OCI-M1 (cell line): ENCODE measurements at regions not wholly inside any gene's neighbourhood (a gene's known extent, or its start where the extent isn't known, plus 50 kb on each side); places are given as distances from the start of the nearest gene placed in this dataset.

Experiments
- DNase-seq: peaks from one replicate; lab custom pipeline; 2025; lab: John Stamatoyannopoulos, UW

DNA sequence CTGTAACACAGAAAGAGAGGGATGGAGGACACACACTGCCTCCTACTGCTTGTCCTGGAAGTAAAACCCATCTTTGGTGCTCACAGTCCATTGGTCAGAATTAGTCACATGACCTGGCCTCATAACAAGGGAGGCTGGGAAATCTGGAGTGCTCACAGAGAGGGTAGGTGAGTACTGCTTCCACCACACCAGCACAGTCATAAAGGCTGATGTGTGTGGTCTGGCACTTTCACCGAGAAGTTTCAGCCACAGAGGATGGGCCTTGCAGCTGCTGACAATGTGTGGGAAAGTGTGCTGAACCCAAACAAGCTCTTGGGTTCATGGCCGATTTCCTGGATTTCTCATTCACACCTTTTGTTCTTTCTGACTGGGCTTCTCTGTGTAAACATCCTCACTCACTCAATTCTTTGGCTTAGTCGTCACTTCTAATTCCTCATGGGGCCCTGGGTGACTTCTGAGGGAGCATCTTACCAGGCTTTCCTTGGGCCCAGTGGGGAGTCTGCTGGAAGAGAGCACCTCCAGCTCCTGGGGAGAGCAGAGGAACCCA, 100.7 kb downstream of the ASB7 start:
- DNase-seq, result no peak

DNA sequence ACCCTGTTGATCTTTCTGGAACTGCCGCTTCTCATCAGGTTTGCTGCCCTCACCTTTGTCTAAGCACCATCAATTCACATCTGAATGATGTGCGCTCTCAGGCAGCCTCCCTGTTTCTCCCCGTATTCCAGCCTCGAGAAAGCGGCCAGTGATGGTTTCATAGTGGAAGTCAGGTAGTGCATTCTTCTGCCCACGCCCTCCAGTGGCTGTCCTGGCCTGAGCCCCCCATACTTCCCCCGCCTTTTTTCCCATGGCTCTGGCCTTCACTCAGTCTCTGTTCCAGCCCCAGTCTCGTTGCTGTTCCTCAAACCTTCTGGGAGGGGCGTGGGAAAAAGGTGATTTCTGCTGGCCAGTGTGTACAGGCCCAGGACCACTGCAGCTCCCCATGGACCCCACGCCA, 101.3 kb downstream of the ASB7 start:
- no peak for DNase-seq

DNA sequence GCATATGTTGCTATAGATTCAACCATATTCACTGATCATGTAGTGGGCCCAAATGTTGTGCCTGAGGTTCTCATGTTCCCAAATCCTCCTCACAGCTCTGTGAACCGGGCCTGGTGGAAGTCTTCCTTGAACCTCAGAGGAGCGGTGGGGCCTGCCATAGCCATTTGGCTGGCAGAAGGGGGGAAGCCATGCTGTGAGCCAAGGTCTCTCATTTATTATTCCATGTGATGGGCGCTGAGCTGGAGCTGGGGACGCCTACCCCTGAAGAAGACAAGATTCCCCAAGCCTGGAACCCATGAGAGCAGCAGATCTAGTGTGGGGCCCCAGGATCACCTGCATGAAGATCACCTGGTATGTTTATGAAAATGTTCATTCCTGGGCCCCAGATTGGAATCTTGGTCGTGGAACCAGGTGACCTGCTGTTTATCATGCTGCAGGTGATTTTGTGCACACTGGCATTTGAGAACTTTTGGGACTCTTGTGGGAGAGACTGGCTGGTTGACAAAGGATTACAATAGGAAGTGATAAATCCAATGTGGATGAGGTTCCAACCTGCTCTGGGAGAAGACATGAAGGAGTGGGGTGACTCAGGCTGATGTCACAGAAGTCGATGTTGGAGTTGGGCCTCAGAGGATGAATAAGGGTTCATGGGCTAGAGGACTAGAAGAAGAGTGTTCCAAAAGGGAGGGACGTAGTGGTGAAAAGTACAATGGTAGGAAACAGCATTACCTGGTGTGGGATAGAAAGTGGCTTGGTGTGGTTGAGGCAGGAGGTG, 102.1 kb downstream of the ASB7 start:
- no peak for DNase-seq

DNA sequence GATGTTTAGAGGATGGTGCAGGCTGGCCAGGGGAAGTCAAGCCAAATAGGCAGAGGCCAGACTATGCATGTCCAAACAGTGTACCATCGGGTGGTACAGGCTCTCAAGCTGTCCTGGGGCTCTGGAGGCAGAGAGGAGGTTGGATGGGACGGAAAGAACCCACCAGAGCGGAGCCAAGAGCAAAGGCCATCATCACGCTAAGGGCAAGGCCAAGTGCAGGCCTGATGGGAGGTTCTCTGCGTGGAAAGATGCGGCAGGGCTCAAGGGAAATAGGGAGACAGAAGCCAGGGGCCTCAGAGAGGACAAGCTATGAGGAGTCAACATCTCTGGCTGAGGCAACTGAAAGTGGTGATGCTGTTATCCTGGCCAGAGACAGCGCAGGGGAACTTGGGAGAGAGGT, 102.7 kb downstream of the ASB7 start:
- no peak for DNase-seq

DNA sequence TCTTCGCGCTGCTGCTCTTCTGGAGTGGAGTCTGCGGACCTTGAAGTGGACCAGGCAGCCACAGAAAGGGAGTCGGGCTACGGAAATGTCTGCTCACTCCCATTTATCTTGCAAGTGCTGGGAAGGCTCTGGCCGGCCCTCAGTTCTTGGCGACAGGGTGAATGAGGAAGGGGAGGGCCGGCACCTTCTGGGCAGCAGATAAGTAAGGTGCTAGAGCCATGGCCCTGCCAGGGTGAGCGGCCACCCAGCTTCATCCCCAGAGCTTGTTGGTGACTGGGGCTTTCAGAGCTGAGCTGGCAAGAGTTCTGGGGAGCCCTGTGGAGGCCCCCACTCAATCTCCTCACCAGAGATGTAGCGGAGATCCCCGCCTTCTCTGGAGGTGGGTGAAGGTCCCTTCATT, 103.5 kb downstream of the ASB7 start:
- no peak for DNase-seq

DNA sequence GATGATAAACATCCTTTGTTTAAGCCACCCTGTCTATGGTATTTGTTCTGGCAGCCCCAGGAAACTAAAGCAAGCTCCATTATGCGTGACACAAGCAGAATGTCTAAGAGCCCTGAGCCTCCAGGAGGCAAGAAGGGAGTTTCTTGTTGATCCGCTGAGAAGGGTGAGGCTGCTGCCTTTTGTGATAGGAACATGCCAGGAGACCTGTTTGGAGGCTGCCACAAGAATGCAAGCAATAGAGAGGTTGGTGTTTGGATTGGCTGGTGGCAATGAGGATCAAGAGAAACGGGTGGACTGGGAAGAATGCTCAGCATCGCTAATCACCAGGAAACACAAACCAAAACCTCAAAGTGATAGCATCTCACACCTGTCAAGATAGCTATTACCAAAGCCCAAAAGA, 104.8 kb downstream of the ASB7 start:
- no peak for DNase-seq

DNA sequence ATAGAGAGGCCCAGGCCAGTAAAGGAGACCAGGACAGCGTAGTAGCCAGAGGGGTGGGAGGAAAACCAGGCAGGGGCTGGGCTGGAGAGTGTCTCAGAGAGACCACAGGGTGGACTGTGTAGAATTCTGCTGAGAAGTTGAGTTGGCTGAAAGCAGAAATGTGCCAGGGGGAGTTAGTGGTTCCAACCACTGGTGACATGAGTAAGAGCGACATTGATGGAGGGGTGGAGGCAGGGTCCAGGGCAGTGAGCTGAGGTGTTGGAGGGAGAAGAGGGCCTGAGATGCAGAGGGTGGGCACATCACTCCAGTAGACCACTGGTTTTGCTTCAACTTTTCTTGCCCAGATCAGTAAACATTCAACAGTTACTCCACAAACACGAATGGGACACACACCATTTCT, 106.5 kb downstream of the ASB7 start:
- no peak for DNase-seq

DNA sequence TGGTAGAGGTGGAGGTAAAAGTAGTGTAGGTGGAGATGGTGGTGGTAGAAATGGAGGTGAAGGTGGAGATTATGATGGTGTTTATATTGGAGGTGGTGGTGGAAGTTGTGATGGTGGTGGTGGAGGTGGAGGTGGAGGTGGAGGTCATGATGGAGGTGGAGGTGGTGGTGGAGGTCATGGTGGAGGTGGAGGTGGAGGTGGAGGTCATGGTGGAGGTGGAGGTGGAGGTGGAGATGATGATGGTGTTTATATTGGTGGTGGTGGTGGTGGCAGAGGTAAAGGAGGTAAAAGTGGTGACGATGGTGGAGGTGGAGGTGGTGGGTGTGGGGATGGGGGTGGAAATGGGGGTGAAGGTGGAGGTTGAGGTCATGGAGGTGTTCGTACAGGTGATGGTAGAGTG, 107.8 kb downstream of the ASB7 start:
- no peak for DNase-seq

DNA sequence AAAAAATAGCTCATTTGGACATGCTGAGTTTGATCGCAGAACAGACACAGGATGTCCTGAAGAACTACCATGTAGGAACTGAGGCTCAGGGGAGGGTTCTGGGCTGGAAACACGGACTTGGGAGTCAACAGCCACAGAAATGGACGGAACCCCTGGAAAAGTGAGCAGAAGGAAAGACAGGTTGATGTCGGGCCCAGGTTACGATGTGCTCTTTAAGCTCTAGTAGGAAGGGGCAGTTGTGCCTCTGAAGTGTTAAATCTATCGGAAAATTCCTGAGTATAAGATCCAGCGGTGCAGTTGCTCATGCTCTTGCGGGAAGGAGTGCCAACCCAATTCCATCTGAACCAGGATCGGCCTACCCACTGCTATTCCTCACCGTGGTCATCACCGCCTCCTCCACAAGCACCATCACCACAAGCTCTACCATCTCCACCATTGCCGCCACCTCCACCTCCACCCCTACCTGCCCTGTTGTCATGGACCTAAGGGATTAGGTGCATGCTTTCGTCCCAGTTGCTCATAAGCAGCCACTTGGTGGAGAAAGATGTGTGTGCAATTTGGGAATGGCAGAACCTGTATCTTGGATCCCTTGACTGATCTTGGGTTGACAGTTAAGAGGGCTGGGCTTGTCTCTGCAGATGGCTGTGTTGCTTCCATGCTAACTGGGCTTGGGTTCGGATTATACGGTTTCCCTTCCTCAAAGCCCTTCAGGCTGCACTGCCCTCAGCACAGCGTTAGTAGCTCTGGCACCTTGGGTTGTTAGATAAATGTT, 108.5 kb downstream of the ASB7 start:
- no peak for DNase-seq

DNA sequence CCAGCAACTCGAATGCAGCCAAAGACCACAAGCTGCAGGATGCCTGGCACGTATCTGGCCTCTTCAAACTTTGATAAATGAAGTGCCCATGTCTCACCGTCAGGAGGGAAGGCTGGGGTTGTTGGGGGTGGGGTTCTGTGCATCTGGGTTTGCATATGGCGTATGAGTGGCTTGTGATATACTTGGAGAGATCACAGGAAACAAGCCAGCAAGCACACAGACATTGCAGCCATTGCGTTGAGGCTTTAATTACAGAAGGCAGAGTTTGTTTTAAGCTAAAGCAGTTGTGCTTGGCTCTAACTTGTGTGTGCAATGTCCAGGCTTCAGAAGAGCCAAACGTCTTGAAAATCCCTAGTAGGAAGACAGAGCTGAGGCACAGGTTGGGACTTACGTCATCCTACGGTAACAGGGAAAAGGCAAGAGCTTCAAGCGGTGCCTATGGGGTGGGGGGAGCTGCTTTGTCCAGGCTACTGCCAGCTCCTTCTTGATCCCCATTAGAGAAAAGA, 109.2 kb downstream of the ASB7 start:
- DNase-seq, result no peak

DNA sequence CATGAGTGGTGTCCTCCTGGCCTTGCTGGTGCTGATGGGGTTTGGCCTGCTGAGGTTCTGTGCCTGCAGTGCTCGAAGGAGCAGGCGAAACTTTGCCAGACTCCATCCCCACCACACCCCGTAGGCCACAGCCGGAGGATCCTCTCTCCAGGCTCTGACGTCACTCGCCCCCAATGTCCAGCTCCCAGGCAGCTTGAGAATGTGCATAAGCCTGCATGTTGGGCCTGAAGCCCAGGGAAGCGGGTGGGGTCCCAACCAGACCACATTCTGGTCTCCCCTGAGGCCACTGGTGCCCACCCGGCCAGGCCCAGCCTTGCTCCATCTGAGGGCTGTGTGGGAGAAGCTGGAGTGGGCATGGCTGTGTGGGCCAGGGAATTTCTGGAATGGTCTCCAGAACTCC, 109.8 kb downstream of the ASB7 start:
- DNase-seq, result no peak

DNA sequence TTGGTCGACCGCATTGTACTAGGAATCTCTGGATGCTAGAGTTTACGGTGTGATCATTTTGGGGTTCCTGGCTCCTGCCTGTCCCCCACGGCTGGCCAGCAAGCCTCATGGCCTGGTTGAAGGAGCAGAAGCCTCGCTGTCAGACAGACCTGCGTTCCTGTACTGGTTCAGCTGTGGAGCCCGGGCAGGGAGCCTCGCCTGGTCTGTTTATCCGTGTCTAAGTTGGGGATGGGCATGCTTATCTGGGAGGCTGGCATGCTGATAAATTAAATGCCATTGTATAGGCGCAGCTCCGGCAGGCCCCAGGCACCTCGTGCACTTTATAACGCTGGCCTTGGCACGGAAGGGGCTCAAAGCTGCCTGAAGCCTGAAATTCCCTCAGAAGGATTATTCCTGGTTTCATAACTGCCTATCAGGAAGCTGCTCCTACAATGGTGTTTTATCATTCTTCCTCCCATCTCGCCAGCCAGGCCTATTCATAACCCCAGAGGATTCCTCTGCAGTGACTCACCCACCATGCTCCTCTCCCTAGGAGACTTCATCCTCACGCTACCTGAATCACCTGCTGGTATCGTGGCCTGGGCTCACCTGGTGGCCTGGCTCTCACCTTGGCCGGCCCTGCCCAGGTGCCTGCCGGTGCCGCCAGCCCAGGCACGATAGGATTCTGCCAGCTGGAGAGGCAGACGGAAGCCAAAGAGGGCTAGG, 110.9 kb downstream of the ASB7 start:
- no peak for DNase-seq

DNA sequence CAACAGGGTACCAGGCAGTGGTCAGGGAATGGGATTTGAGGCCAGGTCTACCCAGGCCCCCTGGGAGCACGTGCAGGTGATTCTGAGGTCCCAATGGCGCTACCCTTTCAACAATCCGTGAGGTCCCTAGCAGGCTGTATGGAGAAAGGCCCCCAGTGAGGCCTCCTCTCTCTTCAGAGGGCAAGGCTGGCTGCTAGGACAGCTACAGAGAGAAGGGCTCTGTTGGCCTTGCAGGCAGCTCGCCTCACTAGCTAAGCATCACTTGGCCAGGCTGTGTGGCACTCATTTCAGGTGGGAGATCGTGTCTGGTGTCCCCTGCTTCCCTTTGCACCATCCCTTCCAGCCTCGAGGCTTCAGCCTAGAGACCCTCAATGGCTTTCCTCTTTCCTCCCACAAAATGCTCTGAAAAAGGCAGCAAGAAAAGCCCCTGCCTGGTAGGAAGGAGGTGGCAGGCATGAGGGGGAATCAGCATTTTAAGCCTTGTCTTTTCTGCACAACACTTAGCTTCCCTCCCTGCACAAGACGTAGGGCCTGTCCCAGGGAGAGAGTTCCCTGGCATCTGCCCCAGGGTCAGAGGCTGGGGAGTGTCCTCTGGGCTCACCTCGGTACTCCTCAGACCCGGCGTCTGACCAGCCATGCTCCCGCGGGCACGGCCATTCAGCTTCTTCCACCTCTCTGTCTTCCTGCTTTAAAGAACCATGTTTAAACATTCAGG, 111.8 kb downstream of the ASB7 start:
- no peak for DNase-seq

DNA sequence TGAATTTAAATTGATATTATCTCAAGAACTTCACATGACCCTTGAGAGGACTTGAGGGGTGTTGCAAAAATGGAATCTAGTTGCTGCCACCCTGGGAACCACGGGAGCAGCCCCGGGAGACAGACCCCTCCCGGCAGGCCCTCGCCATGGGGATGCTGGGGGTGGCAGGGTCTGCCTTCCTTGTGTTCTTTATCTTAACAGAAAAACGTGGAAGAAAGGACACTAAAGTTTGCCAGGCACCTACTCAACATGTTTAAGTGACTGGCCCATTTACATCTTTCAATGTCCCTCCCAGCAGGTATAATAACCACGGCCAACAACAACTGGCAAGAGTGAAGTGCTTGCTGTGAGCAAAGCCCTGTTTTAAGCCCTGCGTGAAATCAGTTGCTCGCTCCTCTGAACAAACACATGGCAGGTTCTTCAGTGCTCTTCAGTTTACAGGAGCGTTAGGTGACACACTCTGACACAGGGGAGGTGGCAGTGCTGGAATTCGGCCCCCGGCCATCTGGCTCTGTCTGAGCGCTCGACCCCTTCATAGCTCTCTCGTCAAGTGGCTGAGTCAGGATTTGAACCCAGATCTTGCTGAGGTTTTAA, 112.5 kb downstream of the ASB7 start:
- DNase-seq, result no peak

DNA sequence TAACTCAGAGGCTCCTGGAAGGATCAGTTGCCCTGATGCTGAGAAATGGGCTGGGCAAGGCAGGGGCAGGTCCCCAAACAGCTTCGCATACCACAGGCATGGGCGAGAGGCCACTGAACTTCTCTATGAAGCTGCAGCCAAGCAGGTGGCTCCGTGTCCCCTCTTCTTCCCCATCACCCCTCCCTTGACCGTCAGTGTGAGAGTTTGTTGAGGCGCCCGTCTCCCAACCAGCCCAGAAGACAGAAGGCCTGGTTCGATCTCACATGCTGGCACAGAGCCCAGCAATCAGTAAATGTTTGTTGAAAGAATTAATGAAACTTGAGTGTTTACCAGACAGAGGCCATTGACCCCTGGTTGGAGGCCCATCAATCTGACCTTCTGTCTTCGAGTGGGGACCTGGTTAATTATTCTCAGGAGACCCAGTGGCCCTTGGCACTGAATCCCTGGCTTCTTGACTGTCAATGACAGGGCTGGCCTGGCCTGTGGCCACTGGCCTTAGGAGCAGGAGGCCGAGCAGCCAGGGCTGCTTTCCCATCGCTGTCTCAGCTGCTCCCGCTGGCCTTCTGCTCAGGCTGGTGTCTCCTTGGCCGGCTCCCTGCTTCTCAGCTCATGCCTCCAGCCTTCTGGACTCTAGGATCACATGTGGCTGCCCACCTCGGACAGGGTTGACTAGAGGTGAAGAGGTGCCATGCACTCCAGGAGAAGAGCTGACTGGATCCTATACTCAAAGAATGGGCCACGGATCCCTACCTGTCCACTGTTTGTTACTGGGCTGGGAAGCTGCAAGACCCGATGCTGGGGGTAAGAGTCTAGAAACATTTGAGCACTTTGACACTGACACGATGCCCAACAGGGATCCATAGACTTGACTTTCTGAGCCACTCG, 113.4 kb downstream of the ASB7 start:
- no peak for DNase-seq

DNA sequence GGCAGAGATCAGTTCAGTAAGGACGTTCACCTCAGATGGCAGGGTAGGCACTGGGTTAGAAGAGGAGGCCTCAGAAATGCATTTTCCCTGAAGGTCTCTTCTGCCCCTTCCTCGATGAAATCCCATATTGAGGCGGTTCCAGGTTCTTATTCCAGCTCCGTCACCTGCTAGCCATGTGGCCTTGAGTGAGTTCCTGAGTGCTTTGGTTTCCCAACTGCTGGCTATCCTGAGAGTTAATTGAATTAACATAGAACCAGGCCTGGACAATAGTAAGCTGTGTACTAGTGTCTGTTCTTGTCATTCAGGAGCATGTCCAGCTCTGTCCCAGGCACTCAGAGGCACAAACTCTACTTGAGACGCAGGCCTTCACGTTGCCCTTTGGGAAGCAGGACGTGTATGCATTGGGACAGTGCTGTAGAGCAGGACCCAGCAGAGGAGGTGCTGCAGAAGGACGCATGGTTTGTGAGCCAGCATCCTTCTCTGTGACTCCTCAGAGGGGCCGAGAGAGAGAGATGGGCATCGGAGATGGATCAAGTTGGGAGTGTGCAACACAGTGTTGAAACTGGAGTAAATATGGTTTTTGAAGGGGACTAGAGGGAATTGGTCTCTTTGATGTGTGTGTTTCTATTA, 114.2 kb downstream of the ASB7 start:
- DNase-seq, result no peak

DNA sequence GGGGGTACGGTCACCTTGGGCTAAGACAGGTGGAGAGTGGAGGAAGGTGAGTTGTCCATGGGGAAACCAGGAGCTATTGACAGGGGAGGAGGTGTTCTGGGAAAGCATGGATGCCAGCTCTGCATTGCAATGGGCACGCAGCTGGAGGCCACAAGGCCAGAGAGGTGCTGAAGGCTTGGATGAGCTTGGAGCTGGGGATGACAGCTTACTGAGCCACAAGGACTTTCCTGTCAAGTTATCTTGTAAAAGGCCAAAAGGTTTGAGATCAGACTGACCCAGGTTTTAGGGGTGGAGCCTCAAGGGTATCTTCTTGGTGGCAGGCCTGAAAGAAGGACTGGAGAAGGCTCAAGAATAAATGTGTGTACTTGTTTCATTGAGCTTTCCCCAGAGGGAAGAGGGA, 115.2 kb downstream of the ASB7 start:
- no peak for DNase-seq

DNA sequence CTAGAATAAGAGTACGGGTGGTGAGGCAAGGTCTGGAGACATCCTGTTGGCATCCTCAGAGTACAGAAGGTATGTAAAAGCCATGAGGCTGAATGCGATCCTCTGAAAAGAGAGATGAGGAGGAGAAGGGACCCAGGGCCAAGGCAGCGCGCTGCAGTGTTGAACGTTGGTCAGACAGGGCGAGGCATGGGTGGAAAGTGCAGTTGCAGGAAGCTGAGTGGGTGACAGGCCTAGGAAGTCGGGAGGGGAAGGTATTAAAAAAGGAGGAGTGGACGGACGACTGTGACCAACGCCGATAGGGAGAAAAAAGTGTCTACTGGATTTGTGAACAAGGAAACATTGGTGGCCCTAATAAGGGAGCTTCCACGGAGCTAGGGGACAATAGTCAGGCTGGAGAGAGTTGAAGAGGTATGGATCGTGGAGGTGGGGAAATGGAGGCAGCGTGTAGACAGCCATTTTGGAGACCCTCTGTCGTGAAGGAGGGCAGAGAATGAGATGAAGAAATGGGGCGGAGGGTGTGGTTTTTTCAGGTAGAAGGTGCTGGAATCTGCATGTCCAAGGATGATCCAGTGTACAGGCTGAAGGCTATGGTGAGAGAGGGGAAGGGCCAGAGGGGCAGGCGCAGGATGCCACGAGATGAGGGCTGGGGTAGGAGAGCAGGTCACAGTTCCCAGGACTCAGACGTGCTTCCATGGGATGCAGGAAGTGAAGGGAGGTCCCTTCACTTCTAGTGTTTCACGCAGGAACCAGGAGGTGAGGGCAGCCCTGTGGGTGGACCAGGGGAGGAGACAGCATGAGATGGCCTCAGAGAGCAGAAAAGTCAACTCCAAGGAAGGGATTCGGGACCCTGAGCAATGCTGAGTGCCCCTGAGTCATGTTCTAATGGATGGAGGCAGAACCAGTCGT, 115.9 kb downstream of the ASB7 start:
- DNase-seq, result no peak

DNA sequence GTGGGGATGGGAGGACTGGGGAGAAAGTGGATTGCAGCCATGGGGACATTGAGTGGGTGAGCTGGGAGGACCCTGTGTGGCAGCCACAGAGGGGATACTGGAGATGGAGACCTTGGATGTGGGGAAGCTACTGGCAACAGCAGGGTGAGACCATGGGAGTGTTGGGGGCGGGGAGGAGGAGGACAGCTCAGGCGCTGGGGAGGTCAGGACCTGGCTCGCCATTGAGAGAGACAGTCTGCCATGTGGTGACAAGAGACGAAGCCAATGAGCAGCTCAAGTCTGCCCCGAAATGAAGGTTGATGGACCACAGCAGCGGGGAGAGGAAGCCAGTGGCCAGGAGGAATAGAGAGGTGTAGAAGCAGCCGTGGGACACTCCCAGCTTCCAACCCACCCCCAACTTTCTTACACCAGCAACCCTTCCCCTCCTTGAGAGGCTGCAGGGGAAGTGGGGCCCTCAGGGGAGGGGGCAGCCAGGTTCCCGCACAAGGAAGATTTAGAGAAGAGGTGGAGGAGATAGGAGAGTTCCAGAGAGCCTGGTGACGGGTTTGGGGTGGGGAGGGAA, 118.1 kb downstream of the ASB7 start:
- no peak for DNase-seq
